HCT116 (cell line): ENCODE measurements at regions not wholly inside any gene's neighbourhood (a gene's known extent, or its start where the extent isn't known, plus 50 kb on each side); places are given as distances from the start of the nearest gene placed in this dataset.

Experiments used
- ATAC-seq: fragments of 200-7000 bp; cut with Tn5 transposase; 2 replicates; pipeline ENCODE4 v1.9.1; 2020; ENCODE audit warnings: mild to moderate bottlenecking, moderate library complexity
- BruUV-seq: library from RNA; stranded (reverse); fragments of 400-500 nt; replicated peaks from 2 replicates; lab custom pipeline; 2021; lab: Mats Ljungman, UMichigan
- CTCF ChIA-PET: fragments of 300-600 bp; sonication (Branson Sonifier 250); formaldehyde crosslinking; loops from one replicate; lab custom pipeline; 2021; ENCODE audit warnings: antibody characterized with exemption; lab: Charles Lee
- POLR2A ChIA-PET: fragments of 300-600, 350-600 bp; sonication (Branson Sonifier 250); formaldehyde crosslinking; loops from one replicate; lab custom pipeline; 2021; ENCODE audit warnings: antibody characterized with exemption; lab: Charles Lee
- RAD21 ChIA-PET, 2 experiments: fragments of 300-600 bp; sonication (Branson Sonifier 250); formaldehyde crosslinking; loops; one replicate each; lab custom pipeline; 2023; ENCODE audit warnings: low total read pairs in 2 of 2; ENCODE audit not compliant: uncharacterized antibody in 2 of 2, unreplicated experiment in 2 of 2, low non-redundant PET in 1 of 2; lab: Charles Lee
- DNase-seq: peaks from one replicate; pipeline ENCODE4 v3.0.0-alpha.2; 2010; ENCODE audit warnings: low read depth, low spot score
- H2AFZ ChIP-seq: fragments of 200-600 bp; shearing (Covaris generic), sonication (generic); 2 replicates; pipeline ENCODE4 v1.6.1; 2017; ENCODE audit warnings: low read depth, mixed run types, mixed read lengths, antibody characterized with exemption, low read length; ENCODE audit not compliant: poor library complexity, severe bottlenecking
- H3K27ac ChIP-seq: 2 replicates; pipeline ENCODE4 v1.5.1; 2012; ENCODE audit warnings: low read depth, low read length
- H3K27me3 ChIP-seq: fragments of 200-600 bp; sonication (generic); 2 replicates; pipeline ENCODE4 v1.6.1; 2016; ENCODE audit warnings: mixed run types, low read length, mixed read lengths; ENCODE audit not compliant: insufficient read depth
- H3K36me3 ChIP-seq, 2 experiments: fragments of 200-500 bp in 1 of 2; fragments of 200-600 bp in 1 of 2; sonication (Bioruptor generic) in 1 of 2; sonication (generic) in 1 of 2; 2 replicates each; pipeline versions ENCODE4 v1.5.1 to v1.6.1; 2014 to 2016; ENCODE audit warnings: low read length in 2 of 2, inconsistent platforms in 1 of 2, mixed read lengths in 1 of 2, mixed run types in 1 of 2; ENCODE audit not compliant: insufficient read depth in 2 of 2, control insufficient read depth in 1 of 2
- H3K4me1 ChIP-seq, 2 experiments: fragments of 200-600 bp in 1 of 2; sonication (generic) in 1 of 2; 2 replicates each; pipeline versions ENCODE4 v1.5.1 to v1.6.1; 2012 to 2017; ENCODE audit warnings: low read length in 2 of 2, inconsistent platforms in 1 of 2, mild to moderate bottlenecking in 1 of 2, mixed read lengths in 1 of 2, mixed run types in 1 of 2, moderate library complexity in 1 of 2; ENCODE audit not compliant: insufficient read depth in 2 of 2, control insufficient read depth in 1 of 2
- H3K4me2 ChIP-seq: fragments of 200-600 bp; sonication (generic); 2 replicates; pipeline ENCODE4 v1.6.1; 2017; ENCODE audit warnings: mixed run types, low read length, mixed read lengths
- H3K4me3 ChIP-seq, 2 experiments: fragments of 200-600 bp in 1 of 2; sonication (generic) in 1 of 2; replicated peaks in 1 of 2; 2 replicates each; pipeline ENCODE4 v1.5.1; 2011 to 2016; ENCODE audit warnings: low read length in 2 of 2, control low read depth in 1 of 2, low read depth in 1 of 2, mild to moderate bottlenecking in 1 of 2, mixed read lengths in 1 of 2, mixed run types in 1 of 2
- H3K79me2 ChIP-seq: fragments of 200-600 bp; sonication (generic); 2 replicates; pipeline ENCODE4 v1.6.1; 2017; ENCODE audit warnings: mild to moderate bottlenecking, mixed run types, low read length, moderate library complexity, mixed read lengths; ENCODE audit not compliant: insufficient read depth
- H3K9ac ChIP-seq: fragments of 200-600 bp; sonication (generic); 2 replicates; pipeline ENCODE4 v1.6.1; 2016; ENCODE audit warnings: low read length, mixed read lengths
- H3K9me2 ChIP-seq: fragments of 200-600 bp; sonication (generic), shearing (Covaris generic); 2 replicates; pipeline ENCODE4 v1.6.1; 2017; ENCODE audit warnings: mixed run types, mild to moderate bottlenecking, moderate library complexity; ENCODE audit not compliant: insufficient read depth
- H3K9me3 ChIP-seq, 2 experiments: fragments of 200-500 bp in 1 of 2; fragments of 200-600 bp in 1 of 2; sonication (Bioruptor generic) in 1 of 2; sonication (generic) in 1 of 2; 2 replicates each; pipeline ENCODE4 v1.6.1; 2014 to 2017; ENCODE audit warnings: low read length in 2 of 2, mixed read lengths in 2 of 2, inconsistent platforms in 1 of 2, low read depth in 1 of 2, mild to moderate bottlenecking in 1 of 2, mixed run types in 1 of 2, moderate library complexity in 1 of 2; ENCODE audit not compliant: control insufficient read depth in 1 of 2, insufficient read depth in 1 of 2
- H4K20me1 ChIP-seq: fragments of 200-600 bp; sonication (generic), shearing (Covaris generic); 2 replicates; pipeline ENCODE4 v1.6.1; 2017; ENCODE audit warnings: mixed run types, mild to moderate bottlenecking, moderate library complexity; ENCODE audit not compliant: insufficient read depth
- CEBPB ChIP-seq: IDR thresholded peaks from 2 replicates; pipeline ENCODE4 v1.6.1; 2012; ENCODE audit warnings: low read depth
- POLR2AphosphoS5 ChIP-seq: IDR thresholded peaks from 2 replicates; pipeline ENCODE4 v1.6.1; 2011; ENCODE audit warnings: mild to moderate bottlenecking, low read depth, low read length, moderate library complexity
- RAD21 ChIP-seq: IDR thresholded peaks from 2 replicates; pipeline ENCODE4 v1.6.1; 2012; ENCODE audit warnings: low read depth, mild to moderate bottlenecking
- SIN3A ChIP-seq: IDR thresholded peaks from 2 replicates; pipeline ENCODE4 v1.6.1; 2012; ENCODE audit warnings: low read depth
- YY1 ChIP-seq: IDR thresholded peaks from 2 replicates; pipeline ENCODE4 v1.6.1; 2011; ENCODE audit warnings: low read length, low read depth, moderate library complexity, mild to moderate bottlenecking; ENCODE audit not compliant: insufficient replicate concordance; ENCODE audit errors: extremely low read depth
- ZFX ChIP-seq: fragments of 450-650 bp; IDR thresholded peaks from 2 replicates; pipeline ENCODE4 v1.6.1; 2017
- intact Hi-C: fragments of 100-400 bp; cut with micrococcal nuclease; formaldehyde crosslinking; loops from 2 replicates; pipeline ENCODE4 v1.10.0; 2022
- TF ChIP-seq, protein P1 (sequence below): IDR thresholded peaks from 2 replicates; pipeline ENCODE4 v1.6.1; 2012
- TF ChIP-seq, protein P2 (sequence below): IDR thresholded peaks from 2 replicates; pipeline ENCODE4 v1.6.1; 2012

DNA sequence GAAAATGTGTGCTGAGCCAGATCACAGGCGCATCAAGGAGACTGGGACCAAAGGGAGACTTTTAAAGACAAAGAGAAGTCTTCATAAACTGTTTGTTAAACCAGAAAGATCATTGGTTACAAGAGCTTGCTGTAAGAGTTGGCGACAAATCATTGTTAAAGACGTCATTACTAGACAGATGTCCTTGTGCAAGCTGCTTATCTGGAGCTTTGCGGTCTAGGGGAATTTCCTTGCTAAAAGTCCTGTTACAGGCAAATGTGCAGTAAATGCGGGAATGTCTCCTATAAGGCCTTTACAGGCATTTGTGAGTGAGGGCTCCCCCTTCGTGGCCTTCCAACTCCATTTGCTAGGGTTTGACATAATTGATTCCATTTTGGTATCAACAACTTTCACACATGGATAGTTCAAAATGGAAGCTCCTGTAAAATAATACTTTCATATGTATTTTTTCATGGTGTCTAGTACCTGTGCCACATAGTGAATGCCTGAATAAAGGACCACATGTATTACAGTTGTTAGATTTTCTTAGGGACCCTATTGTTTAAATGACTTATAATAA, 362.4 kb downstream of the UTRN start:
- H3K9me3 ChIP-seq = no peaks in the 10 kb centered on the region
- no peaks in the 10 kb centered on the region for H3K79me2 ChIP-seq
- H3K27me3 ChIP-seq = no peaks in the 10 kb centered on the region
- ChIA-PET RAD21 (interaction anchor here in 1 of 2 experiments (0.6 kb wide), 1 partner anchor 9 kb away, joined by 3 read pairs; no protein-coding TSS in a partner anchor), CTCF (interaction anchor here (1.0 to 2.0 kb wide), 4 partner anchors 17 to 490 kb away, joined by 3 to 6 read pairs (median 4); no protein-coding TSS in a partner anchor), POLR2A (no interaction called here)
- no peaks in the 10 kb centered on the region for H3K9me2 ChIP-seq
- H3K4me2 ChIP-seq = no peak overlapping the region
- DNase-seq (no peak), ATAC-seq (no peak)
- H3K4me3 ChIP-seq = no peak overlapping the region
- no peaks in the 10 kb centered on the region for H3K36me3 ChIP-seq
- no peak overlapping the region for H3K27ac ChIP-seq
- intact Hi-C loops = loop anchor here (5.0 kb wide), 1 partner anchor 380 kb away; no protein-coding TSS in a partner anchor
- peaks cover 0 to 8% of the 10 kb centered on the region in 2 experiments; a peak in 2 of 4 replicates for H3K4me1 ChIP-seq
- no peak for TF ChIP-seq POLR2AphosphoS5
- TF ChIP-seq CEBPB = no peak
- TF ChIP-seq SIN3A = no peak
- TF ChIP-seq, protein P1, sequence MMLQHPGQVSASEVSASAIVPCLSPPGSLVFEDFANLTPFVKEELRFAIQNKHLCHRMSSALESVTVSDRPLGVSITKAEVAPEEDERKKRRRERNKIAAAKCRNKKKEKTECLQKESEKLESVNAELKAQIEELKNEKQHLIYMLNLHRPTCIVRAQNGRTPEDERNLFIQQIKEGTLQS = no peak
- no peak for TF ChIP-seq ZFX
- TF ChIP-seq, protein P2, sequence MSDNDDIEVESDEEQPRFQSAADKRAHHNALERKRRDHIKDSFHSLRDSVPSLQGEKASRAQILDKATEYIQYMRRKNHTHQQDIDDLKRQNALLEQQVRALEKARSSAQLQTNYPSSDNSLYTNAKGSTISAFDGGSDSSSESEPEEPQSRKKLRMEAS = no peak
- no peak for TF ChIP-seq YY1
- TF ChIP-seq RAD21 = no peak
- H3K9ac ChIP-seq = no peak overlapping the region
- BruUV-seq = no TSS peak
- H4K20me1 ChIP-seq = no peaks in the 10 kb centered on the region
- H2AFZ ChIP-seq = no peak overlapping the region
